Panc1 (cell line): ENCODE measurements at regions not wholly inside any gene's neighbourhood (a gene's known extent, or its start where the extent isn't known, plus 50 kb on each side); places are given as distances from the start of the nearest gene placed in this dataset.

Source experiments
- POLR2AphosphoS5 ChIP-seq: IDR thresholded peaks from 2 replicates; pipeline ENCODE4 v1.6.1; 2012; ENCODE audit warnings: mild to moderate bottlenecking, low read depth, low read length, moderate library complexity
- SIN3A ChIP-seq: IDR thresholded peaks from 2 replicates; pipeline ENCODE4 v1.6.1; 2012; ENCODE audit warnings: low read depth, mild to moderate bottlenecking, low read length, moderate library complexity, borderline replicate concordance; ENCODE audit not compliant: insufficient read depth
- TCF7L2 ChIP-seq: IDR thresholded peaks from 2 replicates; pipeline ENCODE4 v1.6.1; 2011; ENCODE audit warnings: mild to moderate bottlenecking, low read depth, low read length, inconsistent platforms
- TF ChIP-seq, protein P1 (sequence below): fragments of 450-650 bp; IDR thresholded peaks from 2 replicates; pipeline ENCODE4 v1.5.1; 2017; ENCODE audit warnings: mild to moderate bottlenecking
- TF ChIP-seq, protein P2 (sequence below), 2 experiments: IDR thresholded peaks; 2 replicates each; pipeline ENCODE4 v1.6.1; 2011 to 2012; ENCODE audit warnings: low read depth in 2 of 2, control low read depth in 1 of 2, low read length in 1 of 2, mild to moderate bottlenecking in 1 of 2, moderate library complexity in 1 of 2; ENCODE audit not compliant: insufficient read depth in 1 of 2

DNA sequence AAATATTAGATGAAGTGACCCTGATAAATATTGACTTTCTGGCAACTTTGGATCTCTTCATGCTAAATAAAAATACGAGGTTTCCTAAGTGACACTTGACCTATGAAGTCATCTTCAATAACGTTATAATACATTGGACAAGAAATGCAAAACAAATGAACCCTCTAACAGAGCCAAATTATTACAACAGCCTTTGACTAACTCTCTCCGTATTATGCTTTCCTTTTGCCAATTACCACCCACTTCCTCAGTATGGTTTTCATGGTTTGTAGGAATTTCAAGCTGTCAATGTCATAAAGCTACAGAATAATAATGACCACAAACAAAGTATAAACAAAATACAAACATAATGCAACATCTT, 210.5 kb downstream of the MOXD1 start:
- TF ChIP-seq, protein P1, sequence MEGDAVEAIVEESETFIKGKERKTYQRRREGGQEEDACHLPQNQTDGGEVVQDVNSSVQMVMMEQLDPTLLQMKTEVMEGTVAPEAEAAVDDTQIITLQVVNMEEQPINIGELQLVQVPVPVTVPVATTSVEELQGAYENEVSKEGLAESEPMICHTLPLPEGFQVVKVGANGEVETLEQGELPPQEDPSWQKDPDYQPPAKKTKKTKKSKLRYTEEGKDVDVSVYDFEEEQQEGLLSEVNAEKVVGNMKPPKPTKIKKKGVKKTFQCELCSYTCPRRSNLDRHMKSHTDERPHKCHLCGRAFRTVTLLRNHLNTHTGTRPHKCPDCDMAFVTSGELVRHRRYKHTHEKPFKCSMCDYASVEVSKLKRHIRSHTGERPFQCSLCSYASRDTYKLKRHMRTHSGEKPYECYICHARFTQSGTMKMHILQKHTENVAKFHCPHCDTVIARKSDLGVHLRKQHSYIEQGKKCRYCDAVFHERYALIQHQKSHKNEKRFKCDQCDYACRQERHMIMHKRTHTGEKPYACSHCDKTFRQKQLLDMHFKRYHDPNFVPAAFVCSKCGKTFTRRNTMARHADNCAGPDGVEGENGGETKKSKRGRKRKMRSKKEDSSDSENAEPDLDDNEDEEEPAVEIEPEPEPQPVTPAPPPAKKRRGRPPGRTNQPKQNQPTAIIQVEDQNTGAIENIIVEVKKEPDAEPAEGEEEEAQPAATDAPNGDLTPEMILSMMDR = no peak
- no peak for TF ChIP-seq POLR2AphosphoS5
- no peak for TF ChIP-seq TCF7L2
- TF ChIP-seq, protein P2, sequence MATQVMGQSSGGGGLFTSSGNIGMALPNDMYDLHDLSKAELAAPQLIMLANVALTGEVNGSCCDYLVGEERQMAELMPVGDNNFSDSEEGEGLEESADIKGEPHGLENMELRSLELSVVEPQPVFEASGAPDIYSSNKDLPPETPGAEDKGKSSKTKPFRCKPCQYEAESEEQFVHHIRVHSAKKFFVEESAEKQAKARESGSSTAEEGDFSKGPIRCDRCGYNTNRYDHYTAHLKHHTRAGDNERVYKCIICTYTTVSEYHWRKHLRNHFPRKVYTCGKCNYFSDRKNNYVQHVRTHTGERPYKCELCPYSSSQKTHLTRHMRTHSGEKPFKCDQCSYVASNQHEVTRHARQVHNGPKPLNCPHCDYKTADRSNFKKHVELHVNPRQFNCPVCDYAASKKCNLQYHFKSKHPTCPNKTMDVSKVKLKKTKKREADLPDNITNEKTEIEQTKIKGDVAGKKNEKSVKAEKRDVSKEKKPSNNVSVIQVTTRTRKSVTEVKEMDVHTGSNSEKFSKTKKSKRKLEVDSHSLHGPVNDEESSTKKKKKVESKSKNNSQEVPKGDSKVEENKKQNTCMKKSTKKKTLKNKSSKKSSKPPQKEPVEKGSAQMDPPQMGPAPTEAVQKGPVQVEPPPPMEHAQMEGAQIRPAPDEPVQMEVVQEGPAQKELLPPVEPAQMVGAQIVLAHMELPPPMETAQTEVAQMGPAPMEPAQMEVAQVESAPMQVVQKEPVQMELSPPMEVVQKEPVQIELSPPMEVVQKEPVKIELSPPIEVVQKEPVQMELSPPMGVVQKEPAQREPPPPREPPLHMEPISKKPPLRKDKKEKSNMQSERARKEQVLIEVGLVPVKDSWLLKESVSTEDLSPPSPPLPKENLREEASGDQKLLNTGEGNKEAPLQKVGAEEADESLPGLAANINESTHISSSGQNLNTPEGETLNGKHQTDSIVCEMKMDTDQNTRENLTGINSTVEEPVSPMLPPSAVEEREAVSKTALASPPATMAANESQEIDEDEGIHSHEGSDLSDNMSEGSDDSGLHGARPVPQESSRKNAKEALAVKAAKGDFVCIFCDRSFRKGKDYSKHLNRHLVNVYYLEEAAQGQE (IDR thresholded peaks at IDR 0.05; ENCODE audit: insufficient read depth in 1 of 2, low read depth in 2 of 2, low read length in 1 of 2) = no peak
- no peak for TF ChIP-seq SIN3A
